ENCODE measurements at regions not wholly inside any gene's neighbourhood (a gene's known extent, or its start where the extent isn't known, plus 50 kb on each side); places are given as distances from the start of the nearest gene placed in this dataset.

GRCh38 chr4:131382839-131383238, 1766.3 kb upstream of the PCDH10 start:
- no peaks in the 10 kb centered on the region for H3K9me3 ChIP-seq
- DNase-seq (ENCODE audit: low read depth in 1 of 2, low spot score in 1 of 2) = no peak
- ATAC-seq = no peak
- H3K4me3 ChIP-seq = no peak overlapping the region
- 35% methylated on average over 4 of the region's 4 CpGs for WGBS (ENCODE audit: missing lambda C conversion rate)
- TF ChIP-seq ATOH8 (CRISPR knock-in tag; IDR thresholded peaks at IDR 0.05; ENCODE audit: low read depth) (no peak), JUN (IDR thresholded peaks at IDR 0.05) (no peak), MAX (IDR thresholded peaks at IDR 0.05) (no peak), JUNB (IDR thresholded peaks at IDR 0.05) (no peak), MAFK (IDR thresholded peaks at IDR 0.05; ENCODE audit: partially characterized antibody) (peak; percentile 34), ZFP36 (IDR thresholded peaks at IDR 0.05; ENCODE audit: borderline replicate concordance, partially characterized antibody) (no peak)
- CTCF ChIA-PET = no interaction called here
- H3K27ac ChIP-seq = no peak overlapping the region
- POLR2A ChIA-PET = no interaction called here
- no peak for FAIRE-seq
- H3K4me1 ChIP-seq = no peaks in the 10 kb centered on the region
- H3K4me2 ChIP-seq = no peak overlapping the region

GRCh38 chr4:131388277-131388676, 1760.8 kb upstream of the PCDH10 start:
- 25% methylated on average over 2 of the region's 2 CpGs for WGBS (ENCODE audit: missing lambda C conversion rate)

GRCh38 chr4:131408102-131408501, 1741.0 kb upstream of the PCDH10 start:
- ChIA-PET CTCF (interaction anchor here (0.7 kb wide), 1 partner anchor 1185 kb away, joined by 3 read pairs; no protein-coding TSS in a partner anchor), POLR2A (no interaction called here)
- Histone ChIP-seq H3K9me3 (no peaks in the 10 kb centered on the region), H3K4me3 (no peak overlapping the region), H3K27ac (no peak overlapping the region), H3K4me1 (no peaks in the 10 kb centered on the region), H3K4me2 (peak overlapping the region; percentile 10; the same call in 1 of the 3 replicates)
- DNase-seq (ENCODE audit: low read depth in 1 of 2, low spot score in 1 of 2) (no peak), ATAC-seq (no peak), FAIRE-seq (no peak)
- TF ChIP-seq HOXB13 (CRISPR knock-in tag; IDR thresholded peaks at IDR 0.05; ENCODE audit: low read depth) (no peak), NR3C1 (IDR thresholded peaks at IDR 0.05) (no peak), E2F6 (IDR thresholded peaks at IDR 0.05; ENCODE audit: borderline replicate concordance, low read depth) (no peak), ATOH8 (CRISPR knock-in tag; IDR thresholded peaks at IDR 0.05; ENCODE audit: low read depth) (no peak), MAFK (IDR thresholded peaks at IDR 0.05; ENCODE audit: partially characterized antibody) (no peak), POLR2A (IDR thresholded peaks at IDR 0.05; ENCODE audit: low read length) (no peak), EP300 (IDR thresholded peaks at IDR 0.05) (no peak)
- 10% methylated on average over 7 of the region's 8 CpGs for WGBS (ENCODE audit: missing lambda C conversion rate)

More at GRCh38 chr4:131388277-131388676, 1760.8 kb upstream of the PCDH10 start:
- CTCF ChIA-PET = no interaction called here
- Histone ChIP-seq H3K4me2 (no peak overlapping the region), H3K4me1 (no peaks in the 10 kb centered on the region), H3K4me3 (no peak overlapping the region), H3K27ac (no peak overlapping the region), H3K9me3 (no peaks in the 10 kb centered on the region)
- no peak for ATAC-seq
- no peak for DNase-seq (ENCODE audit: low read depth in 1 of 2, low spot score in 1 of 2)
- POLR2A ChIA-PET = no interaction called here
- no peak for FAIRE-seq
- TF ChIP-seq E2F6 (IDR thresholded peaks at IDR 0.05; ENCODE audit: borderline replicate concordance, low read depth) = no peak
- TF ChIP-seq TP53 (CRISPR knock-in tag; IDR thresholded peaks at IDR 0.05) = no peak
- TF ChIP-seq HDAC2 (IDR thresholded peaks at IDR 0.05) = no peak
- TF ChIP-seq USF2 (IDR thresholded peaks at IDR 0.05) = no peak
- TF ChIP-seq EHF (CRISPR knock-in tag; IDR thresholded peaks at IDR 0.05) = no peak
- no peak for TF ChIP-seq ESRRA (IDR thresholded peaks at IDR 0.05; ENCODE audit: borderline replicate concordance, low read length)
- TF ChIP-seq RARB (CRISPR knock-in tag; IDR thresholded peaks at IDR 0.05) = no peak
- no peak for TF ChIP-seq CHD4 (IDR thresholded peaks at IDR 0.05; ENCODE audit: borderline replicate concordance)
- TF ChIP-seq ZC3H11A (IDR thresholded peaks at IDR 0.05) = no peak

All from A549 (cell line).